HG02885 (cell line): ENCODE measurements at regions not wholly inside any gene's neighbourhood (a gene's known extent, or its start where the extent isn't known, plus 50 kb on each side); places are given as distances from the start of the nearest gene placed in this dataset.
"Not testable (repeated sequence)": the region's sequence is repeated elsewhere in the genome, so short reads cannot be mapped to it uniquely, and the experiment has no call there.

Experiments
- ATAC-seq: cut with Tn5 transposase; IDR thresholded peaks from one replicate; pipeline ENCODE4 v1.9.1; 2021; ENCODE audit warnings: mild to moderate bottlenecking; ENCODE audit not compliant: unreplicated experiment, poor library complexity

- no peak for ATAC-seq
Measured at GRCh38 chr5:35561396-35561795, 56.3 kb upstream of the SPEF2 start.

- ATAC-seq: no peak
Measured at GRCh38 chr5:35557748-35558147, 59.9 kb upstream of the SPEF2 start.

GRCh38 chr5:35557199-35557598 is 60.5 kb upstream of the SPEF2 start:
- no peak for ATAC-seq

- ATAC-seq: no peak
Measured at GRCh38 chr5:35554016-35554415, 63.6 kb upstream of the SPEF2 start.

- no peak for ATAC-seq
Measured at GRCh38 chr5:35545190-35545589, 72.5 kb upstream of the SPEF2 start.

- ATAC-seq: no peak
Measured at GRCh38 chr5:35543408-35543807, 74.3 kb upstream of the SPEF2 start.

- ATAC-seq: no peak
Measured at GRCh38 chr5:35540002-35540401, 77.7 kb upstream of the SPEF2 start.

GRCh38 chr5:35538198-35538931 is 79.3 kb upstream of the SPEF2 start:
- ATAC-seq: no peak

GRCh38 chr5:35533156-35533555 is 84.5 kb upstream of the SPEF2 start:
- ATAC-seq: no peak

- ATAC-seq: not testable (repeated sequence)
Measured at GRCh38 chr5:35531553-35531952, 86.1 kb upstream of the SPEF2 start.

GRCh38 chr5:35518104-35518503 is 99.6 kb upstream of the SPEF2 start:
- ATAC-seq: peak; percentile 84

- no peak for ATAC-seq
Measured at GRCh38 chr5:35516271-35516670, 101.4 kb upstream of the SPEF2 start.

GRCh38 chr5:35513612-35514011 is 104.1 kb upstream of the SPEF2 start:
- no peak for ATAC-seq

- no peak for ATAC-seq
Measured at GRCh38 chr5:35502206-35502605, 115.5 kb upstream of the SPEF2 start.

- no peak for ATAC-seq
Measured at GRCh38 chr5:35488791-35489190, 128.9 kb upstream of the SPEF2 start.

GRCh38 chr5:35488055-35488454 is 129.6 kb upstream of the SPEF2 start:
- ATAC-seq: no peak

- ATAC-seq: no peak
Measured at GRCh38 chr5:35487233-35488025, 130.2 kb upstream of the SPEF2 start.

- no peak for ATAC-seq
Measured at GRCh38 chr5:35485487-35485886, 132.2 kb upstream of the SPEF2 start.

GRCh38 chr5:35484241-35484640 is 133.4 kb upstream of the SPEF2 start:
- no peak for ATAC-seq

GRCh38 chr5:35483780-35484179 is 133.9 kb upstream of the SPEF2 start:
- ATAC-seq: no peak

GRCh38 chr5:35483191-35483590 is 134.5 kb upstream of the SPEF2 start:
- ATAC-seq: no peak
